Endodermal cell (in vitro differentiated cells): ENCODE measurements at regions not wholly inside any gene's neighbourhood (a gene's known extent, or its start where the extent isn't known, plus 50 kb on each side); places are given as distances from the start of the nearest gene placed in this dataset.

Experiments
- DNase-seq: peaks from one replicate; pipeline ENCODE4 v3.0.0-alpha.2; 2017
- H3K27ac ChIP-seq: 2 replicates; pipeline ENCODE4 v1.5.1; 2013; ENCODE audit warnings: mild to moderate bottlenecking, low read depth, low read length, moderate library complexity
- H3K27me3 ChIP-seq: 2 replicates; pipeline ENCODE4 v1.6.1; 2013; ENCODE audit warnings: mild to moderate bottlenecking, low read length, moderate library complexity; ENCODE audit not compliant: insufficient read depth, control insufficient read depth, poor library complexity, severe bottlenecking
- H3K36me3 ChIP-seq: 2 replicates; pipeline ENCODE4 v1.7.0; 2013; ENCODE audit warnings: mild to moderate bottlenecking, low read length, moderate library complexity; ENCODE audit not compliant: control insufficient read depth, insufficient read depth
- H3K4me1 ChIP-seq: one replicate; pipeline ENCODE4 v1.7.0; 2013; ENCODE audit warnings: low read length; ENCODE audit not compliant: control insufficient read depth, insufficient read depth
- H3K4me3 ChIP-seq: 2 replicates; pipeline ENCODE4 v1.5.1; 2013; ENCODE audit warnings: mild to moderate bottlenecking, low read length, moderate library complexity
- H3K9ac ChIP-seq: 2 replicates; pipeline ENCODE4 v1.6.1; 2013; ENCODE audit warnings: mild to moderate bottlenecking, low read length, moderate library complexity; ENCODE audit not compliant: poor library complexity, severe bottlenecking; ENCODE audit errors: extremely low read depth
- H3K9me3 ChIP-seq: 2 replicates; pipeline ENCODE4 v1.6.1; 2013; ENCODE audit warnings: mild to moderate bottlenecking, low read length, moderate library complexity; ENCODE audit not compliant: control insufficient read depth
- H3K27ac Mint-ChIP-seq: 2 replicates; pipeline ENCODE4 v1.8.0; 2020; ENCODE audit warnings: mixed read lengths
- H3K27me3 Mint-ChIP-seq: 2 replicates; pipeline ENCODE4 v1.8.0; 2021; ENCODE audit warnings: mild to moderate bottlenecking, mixed read lengths; ENCODE audit not compliant: insufficient read depth
- H3K36me3 Mint-ChIP-seq: 2 replicates; pipeline ENCODE4 v1.8.0; 2020; ENCODE audit warnings: low read depth, mixed read lengths
- H3K4me1 Mint-ChIP-seq: 2 replicates; pipeline ENCODE4 v1.8.0; 2020; ENCODE audit warnings: mixed read lengths
- H3K4me3 Mint-ChIP-seq: 2 replicates; pipeline ENCODE4 v1.8.0; 2020; ENCODE audit warnings: mild to moderate bottlenecking, moderate library complexity, mixed read lengths
- H3K9me3 Mint-ChIP-seq: 2 replicates; pipeline ENCODE4 v1.8.0; 2020; ENCODE audit warnings: mild to moderate bottlenecking, mixed read lengths
- WGBS, 2 experiments: methylation state at CpG; one replicate each; pipeline versions ENCODE4 v1.1.5 to v1.1.7; 2013; ENCODE audit warnings: missing lambda C conversion rate in 2 of 2, mixed read lengths in 1 of 2; ENCODE audit not compliant: insufficient coverage in 1 of 2, insufficient read length in 1 of 2; 5-methylcytosine and 5-hydroxymethylcytosine counted together
- TF ChIP-seq, protein P1 (sequence below): fragments of 200-600 bp; sonication (generic); conservative IDR thresholded peaks from 2 replicates; pipeline ENCODE4 v1.5.0; 2021; ENCODE audit warnings: antibody characterized with exemption, mild to moderate bottlenecking

DNA sequence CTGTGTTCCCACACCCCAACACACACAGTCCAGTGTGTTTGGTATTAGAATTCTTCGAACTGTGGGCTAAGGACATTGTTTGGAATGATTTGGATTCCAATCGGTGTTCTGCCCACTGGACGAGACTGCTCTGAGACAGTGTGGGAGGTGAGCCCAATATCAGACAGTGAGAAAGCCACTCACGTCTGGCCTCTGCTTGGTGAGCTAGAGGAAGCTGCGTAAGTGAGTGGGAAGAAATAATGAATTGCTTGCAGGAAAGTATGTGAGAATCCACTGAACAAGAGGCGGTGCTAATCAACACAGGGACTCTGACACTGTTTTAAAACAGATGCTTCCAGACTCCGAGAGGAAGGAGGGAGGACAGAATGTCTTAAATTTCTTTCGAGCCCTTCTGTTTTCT, 675.0 kb upstream of the ANKRD30A start:
- Mint-ChIP-seq H3K36me3 (peaks cover 6% of the 10 kb centered on the region), H3K9me3 (peaks cover 20% of the 10 kb centered on the region), H3K4me1 (peaks cover 35% of the 10 kb centered on the region), H3K4me3 (no peak overlapping the region), H3K27ac (no peak overlapping the region), H3K27me3 (no peaks in the 10 kb centered on the region)
- no peak for DNase-seq
- TF ChIP-seq, protein P1, sequence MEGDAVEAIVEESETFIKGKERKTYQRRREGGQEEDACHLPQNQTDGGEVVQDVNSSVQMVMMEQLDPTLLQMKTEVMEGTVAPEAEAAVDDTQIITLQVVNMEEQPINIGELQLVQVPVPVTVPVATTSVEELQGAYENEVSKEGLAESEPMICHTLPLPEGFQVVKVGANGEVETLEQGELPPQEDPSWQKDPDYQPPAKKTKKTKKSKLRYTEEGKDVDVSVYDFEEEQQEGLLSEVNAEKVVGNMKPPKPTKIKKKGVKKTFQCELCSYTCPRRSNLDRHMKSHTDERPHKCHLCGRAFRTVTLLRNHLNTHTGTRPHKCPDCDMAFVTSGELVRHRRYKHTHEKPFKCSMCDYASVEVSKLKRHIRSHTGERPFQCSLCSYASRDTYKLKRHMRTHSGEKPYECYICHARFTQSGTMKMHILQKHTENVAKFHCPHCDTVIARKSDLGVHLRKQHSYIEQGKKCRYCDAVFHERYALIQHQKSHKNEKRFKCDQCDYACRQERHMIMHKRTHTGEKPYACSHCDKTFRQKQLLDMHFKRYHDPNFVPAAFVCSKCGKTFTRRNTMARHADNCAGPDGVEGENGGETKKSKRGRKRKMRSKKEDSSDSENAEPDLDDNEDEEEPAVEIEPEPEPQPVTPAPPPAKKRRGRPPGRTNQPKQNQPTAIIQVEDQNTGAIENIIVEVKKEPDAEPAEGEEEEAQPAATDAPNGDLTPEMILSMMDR, result no peak
- Histone ChIP-seq H3K9me3 (peaks cover 24% of the 10 kb centered on the region), H3K27me3 (no peaks in the 10 kb centered on the region), H3K9ac (no peak overlapping the region), H3K36me3 (no peaks in the 10 kb centered on the region), H3K4me3 (no peak overlapping the region), H3K4me1 (peaks cover 13% of the 10 kb centered on the region), H3K27ac (no peak overlapping the region)
- 69 to 91% methylated on average over 3 to 7 of the region's 8 CpGs for WGBS, 2 experiments

DNA sequence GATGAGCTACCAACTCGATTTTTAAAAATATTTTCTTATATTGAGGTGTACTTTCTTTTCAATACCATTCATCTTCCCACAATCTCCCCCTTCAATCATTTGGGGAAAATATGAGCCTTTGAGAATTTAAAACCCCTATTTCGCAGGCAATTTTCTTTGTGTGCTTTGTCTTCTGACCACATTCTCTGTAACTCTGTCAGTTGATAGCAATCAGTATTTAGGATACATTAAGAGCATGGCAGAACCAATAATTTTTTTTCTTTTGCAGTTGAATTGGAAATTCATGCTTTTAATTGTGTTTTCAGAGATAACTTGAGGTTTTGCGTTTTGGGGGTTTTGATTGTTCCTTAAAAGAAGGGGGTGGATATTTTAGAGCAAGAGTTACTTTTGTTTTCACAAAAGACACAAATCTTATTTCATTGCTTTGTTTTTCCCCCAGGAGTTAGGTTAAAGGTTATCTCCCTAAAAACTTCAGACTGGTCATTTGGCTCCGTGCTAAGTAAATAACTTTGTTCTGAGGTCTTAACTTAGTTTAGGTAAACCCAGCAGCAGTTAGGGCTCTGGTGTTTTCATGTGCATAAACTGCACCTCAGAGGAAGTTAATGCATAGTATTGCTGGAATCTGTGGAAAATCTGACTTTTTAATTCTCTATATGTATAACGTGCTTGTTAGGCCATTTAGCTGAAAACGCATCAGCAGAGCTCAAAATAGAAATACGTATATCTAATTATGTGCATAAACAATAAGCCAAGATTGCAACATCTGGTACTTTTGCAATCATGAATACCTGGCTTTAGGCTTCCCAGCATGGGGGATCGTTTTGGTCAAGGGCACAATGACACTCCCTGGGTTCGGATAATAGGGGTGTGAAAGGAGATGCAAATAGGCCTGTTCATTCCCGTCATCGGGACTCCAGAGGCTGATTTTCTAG, 676.4 kb upstream of the ANKRD30A start:
- Mint-ChIP-seq H3K36me3 (peaks cover 6% of the 10 kb centered on the region), H3K9me3 (peaks cover 19% of the 10 kb centered on the region), H3K4me3 (peak overlapping the region; percentile 30), H3K4me1 (peaks cover 36% of the 10 kb centered on the region), H3K27ac (peak overlapping the region; percentile 32), H3K27me3 (no peaks in the 10 kb centered on the region)
- Histone ChIP-seq H3K9me3 (peaks cover 24% of the 10 kb centered on the region), H3K36me3 (no peaks in the 10 kb centered on the region), H3K27me3 (no peaks in the 10 kb centered on the region), H3K9ac (no peak overlapping the region), H3K27ac (peak overlapping the region; percentile 29), H3K4me3 (peak overlapping the region; percentile 36), H3K4me1 (peaks cover 19% of the 10 kb centered on the region)
- peak; percentile 83 for DNase-seq
- 16 to 19% methylated on average over 3 to 9 of the region's 11 CpGs for WGBS, 2 experiments
- TF ChIP-seq, protein P1, result no peak

DNA sequence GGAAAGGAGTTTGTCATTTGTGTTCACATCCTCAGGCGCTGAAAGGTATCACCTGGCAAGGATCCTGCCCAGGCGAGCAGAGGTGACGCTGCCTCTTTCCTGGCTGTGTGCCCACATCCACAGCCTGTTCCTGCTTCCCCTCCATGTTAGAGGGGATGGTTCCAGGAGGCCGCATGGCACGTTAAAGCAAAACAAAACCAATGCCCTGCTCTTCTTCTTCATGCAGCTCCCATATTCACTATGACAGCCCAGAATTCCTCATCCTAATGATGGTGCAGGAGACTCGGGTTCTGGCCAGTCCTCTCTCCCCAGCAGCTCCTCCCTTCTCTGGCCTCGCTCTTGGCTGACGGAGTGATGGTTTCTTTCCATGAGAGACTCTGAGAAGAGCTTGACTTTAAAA, 678.5 kb upstream of the ANKRD30A start:
- H3K4me3 Mint-ChIP-seq, result no peak overlapping the region
- H3K4me3 ChIP-seq, result no peak overlapping the region
- H3K4me1 ChIP-seq, result peaks cover 19% of the 10 kb centered on the region
- peaks cover 11% of the 10 kb centered on the region for H3K9me3 ChIP-seq
- no peak overlapping the region for H3K9ac ChIP-seq
- H3K36me3 ChIP-seq, result no peaks in the 10 kb centered on the region
- H3K27ac Mint-ChIP-seq, result no peak overlapping the region
- TF ChIP-seq, protein P1, result no peak
- H3K9me3 Mint-ChIP-seq, result peaks cover 8% of the 10 kb centered on the region
- H3K36me3 Mint-ChIP-seq, result peaks cover 2% of the 10 kb centered on the region
- no peaks in the 10 kb centered on the region for H3K27me3 Mint-ChIP-seq
- no peak for DNase-seq
- peaks cover 36% of the 10 kb centered on the region for H3K4me1 Mint-ChIP-seq
- H3K27ac ChIP-seq, result no peak overlapping the region
- no peaks in the 10 kb centered on the region for H3K27me3 ChIP-seq
- 93 to 95% methylated on average over 5 to 8 of the region's 8 CpGs for WGBS, 2 experiments
